ENCODE measurements at regions not wholly inside any gene's neighbourhood (a gene's known extent, or its start where the extent isn't known, plus 50 kb on each side); places are given as distances from the start of the nearest gene placed in this dataset.
"Not testable (repeated sequence)": the region's sequence is repeated elsewhere in the genome, so short reads cannot be mapped to it uniquely, and the experiment has no call there.

DNA sequence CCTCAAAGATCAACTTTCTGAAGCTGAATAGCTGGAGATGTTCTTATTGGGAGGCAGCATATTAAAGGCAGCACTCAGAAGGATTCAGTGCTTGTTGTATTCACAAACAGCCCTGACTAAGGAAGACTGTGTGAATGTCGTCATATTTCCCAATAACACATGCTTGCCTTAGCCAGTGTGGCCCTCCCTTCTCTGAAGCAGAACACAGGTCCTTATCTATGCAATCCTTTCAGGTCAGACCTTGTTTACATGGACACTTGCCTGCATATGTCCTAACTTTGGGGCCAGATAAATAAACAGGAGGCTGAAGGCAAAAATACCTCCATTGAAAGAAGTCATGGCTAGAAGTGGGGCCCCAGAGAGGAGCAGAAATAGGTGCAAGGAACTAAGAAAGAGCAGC, 97.2 kb downstream of the SLC4A3 start:
- ChIA-PET CTCF (no interaction called here), POLR2A (no interaction called here)

DNA sequence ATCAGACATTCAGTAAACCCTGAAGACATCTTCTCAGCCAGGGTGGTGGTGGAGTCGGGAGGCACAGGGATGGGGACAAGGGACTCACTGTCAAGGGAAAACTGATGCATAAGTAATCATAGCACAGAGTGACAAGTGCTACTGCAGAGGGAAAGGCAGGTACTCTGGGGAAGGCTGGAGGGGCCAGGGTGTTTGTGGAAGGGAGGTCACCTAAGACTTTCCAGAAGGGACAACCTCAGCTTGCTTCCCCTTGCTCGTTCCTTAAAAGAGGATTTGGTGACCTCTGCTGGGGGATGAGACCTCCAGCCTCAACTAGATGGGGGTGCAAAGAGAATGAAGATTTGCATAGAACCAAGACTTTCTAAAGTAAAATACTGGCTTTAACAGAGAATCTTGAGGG, 99.5 kb downstream of the SLC4A3 start:
- ChIA-PET CTCF (no interaction called here), POLR2A (no interaction called here)

DNA sequence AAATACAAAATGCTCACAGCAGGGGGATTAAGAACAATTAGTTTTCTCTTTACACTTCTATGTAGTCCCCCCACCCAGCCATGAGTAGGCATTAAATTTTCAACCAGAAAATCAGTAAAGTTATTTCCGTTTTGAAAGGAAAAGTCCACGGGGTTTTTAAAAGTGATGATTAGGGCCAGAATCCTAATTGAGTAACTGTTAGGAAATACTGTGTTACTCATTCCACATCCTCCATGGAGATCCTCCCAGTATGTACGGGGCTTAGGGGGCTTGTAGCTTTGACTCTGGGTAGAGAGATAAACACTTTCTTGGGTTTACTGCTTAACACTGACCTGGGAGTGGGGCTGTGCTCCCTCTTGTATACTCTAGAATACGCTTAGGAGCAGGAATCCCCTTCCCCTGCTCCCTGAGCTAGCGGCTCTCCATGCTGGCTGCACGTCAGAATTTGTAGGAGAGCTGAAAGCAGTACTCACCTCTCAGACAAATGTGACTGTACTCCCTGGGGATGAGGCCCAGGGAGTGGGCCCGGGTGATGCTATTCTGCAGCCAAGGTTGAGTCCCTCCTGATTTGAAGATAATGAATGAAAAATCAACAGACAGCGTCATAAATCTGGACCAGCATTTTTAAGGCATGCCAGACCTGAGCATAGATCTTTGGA, 100.5 kb downstream of the SLC4A3 start:
- ChIA-PET POLR2A (no interaction called here), CTCF (no interaction called here)

DNA sequence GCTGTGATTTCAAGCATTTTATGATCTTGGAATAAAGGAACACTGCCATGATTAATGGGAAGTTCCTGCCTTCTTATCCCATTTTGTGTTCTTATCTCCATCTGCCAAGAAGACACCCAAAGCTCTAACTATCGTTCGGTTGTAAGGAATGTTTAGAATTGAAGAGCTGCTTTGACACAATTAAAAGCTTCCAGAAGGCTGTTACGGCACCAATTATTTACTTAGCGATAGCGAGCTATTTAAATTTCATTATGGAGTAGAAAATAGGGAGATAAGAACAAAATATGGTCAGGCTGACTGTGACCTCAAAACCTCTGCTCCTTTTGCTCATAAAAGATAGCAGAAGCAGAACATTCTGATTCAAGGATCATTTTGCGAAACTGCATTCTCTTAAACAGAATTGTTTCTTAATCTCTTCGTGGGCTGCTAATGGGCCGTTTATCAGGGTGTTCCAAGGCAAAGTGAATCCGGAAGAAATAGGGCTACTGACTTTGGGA, 101.6 kb downstream of the SLC4A3 start:
- ChIA-PET POLR2A (no interaction called here), CTCF (no interaction called here)

DNA sequence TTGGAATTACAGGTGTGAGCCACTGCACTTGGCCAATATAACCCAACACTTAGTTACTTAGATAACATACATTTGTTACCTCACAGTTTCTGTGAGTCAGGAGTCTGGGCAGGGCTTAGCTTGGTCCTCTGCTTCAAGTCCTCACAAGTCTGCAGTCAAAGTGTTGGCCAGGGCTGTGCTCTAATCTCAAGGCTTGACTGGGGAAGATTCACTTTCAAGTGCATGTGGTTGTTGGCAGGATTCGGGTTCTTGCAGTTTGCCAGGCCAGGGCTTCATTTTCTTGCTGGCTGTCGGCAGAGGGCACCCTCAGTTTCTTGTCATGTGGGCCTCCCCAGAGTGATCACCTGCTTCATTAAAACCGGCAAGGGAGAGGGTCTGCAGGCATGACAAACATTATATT, 103.7 kb downstream of the SLC4A3 start:
- POLR2A ChIA-PET = no interaction called here
- CTCF ChIA-PET = no interaction called here

DNA sequence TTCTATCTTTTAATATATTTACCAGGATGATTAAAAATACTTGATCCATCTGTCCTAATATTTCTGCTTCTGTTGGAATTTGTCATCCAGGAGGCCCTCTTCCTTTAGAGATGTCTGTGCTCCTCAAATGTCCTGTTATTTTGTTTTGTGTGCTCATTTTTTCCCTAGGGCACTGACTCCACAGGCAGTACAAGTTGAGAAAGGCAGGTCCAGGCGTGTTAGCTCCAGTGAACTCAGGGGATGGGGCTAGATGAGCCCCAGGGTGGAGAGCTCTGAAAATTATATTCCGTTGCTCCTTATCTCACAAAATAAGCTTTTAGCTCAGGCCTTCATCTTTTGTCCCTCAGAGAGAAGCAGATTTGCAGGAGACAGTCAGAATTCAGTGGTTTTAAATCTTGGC, 105.7 kb downstream of the SLC4A3 start:
- ChIA-PET POLR2A (no interaction called here), CTCF (no interaction called here)

DNA sequence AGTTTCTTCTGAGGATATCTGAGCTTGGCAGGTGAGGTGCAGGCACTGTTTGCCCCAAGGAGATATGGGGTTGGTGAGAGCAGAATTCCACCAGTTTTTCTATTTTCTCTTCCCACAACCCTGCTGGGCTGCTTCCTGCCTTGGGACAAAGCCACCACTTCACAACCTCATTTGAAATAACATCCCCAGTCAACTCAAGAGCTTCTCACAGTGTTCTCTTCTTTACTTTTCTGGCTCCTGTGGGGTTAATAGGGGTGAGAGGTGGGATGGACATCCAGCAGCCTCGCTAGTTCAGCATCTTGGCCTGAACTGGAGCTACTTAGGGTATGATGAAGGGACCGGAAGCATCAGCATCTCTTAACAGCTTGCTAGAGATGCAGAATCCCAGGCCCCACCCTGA, 106.3 kb downstream of the SLC4A3 start:
- POLR2A ChIA-PET = no interaction called here
- CTCF ChIA-PET = no interaction called here

DNA sequence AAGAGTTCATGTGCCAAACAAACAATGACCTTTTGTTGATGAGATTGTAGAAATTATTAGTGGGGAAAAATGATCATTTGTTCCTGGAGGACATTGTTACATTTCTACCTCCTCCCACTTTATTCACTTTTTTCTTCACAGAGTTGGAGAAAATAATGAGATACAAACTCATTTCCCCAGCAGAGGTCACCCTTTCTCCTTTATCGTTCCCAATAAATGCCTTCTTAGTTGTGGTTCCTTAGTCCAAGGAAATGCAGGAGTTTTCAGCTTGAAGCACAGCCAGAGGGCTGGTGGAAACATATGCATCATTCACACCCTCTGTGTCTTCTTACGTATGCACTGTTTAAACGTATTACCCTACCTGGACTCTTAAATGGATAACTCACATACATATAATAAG, 108.8 kb downstream of the SLC4A3 start:
- CTCF ChIA-PET = no interaction called here

DNA sequence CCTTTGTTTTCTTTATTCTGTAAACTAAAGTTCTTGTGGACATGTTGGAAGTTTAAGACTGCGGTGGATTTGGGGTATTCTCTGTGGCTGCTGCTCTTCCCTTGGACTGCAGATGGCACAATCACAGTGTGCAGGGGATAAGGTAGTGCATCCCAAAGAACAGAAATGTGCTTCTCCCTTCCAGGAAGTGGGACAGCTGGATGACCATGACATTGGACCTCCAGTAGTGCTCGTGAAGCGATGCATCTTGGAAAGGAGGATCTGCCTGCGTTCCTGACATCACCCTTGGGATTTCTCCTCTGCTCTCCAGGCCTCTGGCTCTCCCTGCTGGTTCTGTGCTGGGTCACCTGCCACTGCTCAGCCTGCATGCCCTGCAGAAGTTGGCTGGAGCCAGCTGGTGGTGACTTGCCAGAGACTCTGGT, 109.9 kb downstream of the SLC4A3 start:
- ChIA-PET CTCF (no interaction called here), POLR2A (no interaction called here)

More for the DNA sequence above, 108.8 kb downstream of the SLC4A3 start:
- POLR2A ChIA-PET = no interaction called here

DNA sequence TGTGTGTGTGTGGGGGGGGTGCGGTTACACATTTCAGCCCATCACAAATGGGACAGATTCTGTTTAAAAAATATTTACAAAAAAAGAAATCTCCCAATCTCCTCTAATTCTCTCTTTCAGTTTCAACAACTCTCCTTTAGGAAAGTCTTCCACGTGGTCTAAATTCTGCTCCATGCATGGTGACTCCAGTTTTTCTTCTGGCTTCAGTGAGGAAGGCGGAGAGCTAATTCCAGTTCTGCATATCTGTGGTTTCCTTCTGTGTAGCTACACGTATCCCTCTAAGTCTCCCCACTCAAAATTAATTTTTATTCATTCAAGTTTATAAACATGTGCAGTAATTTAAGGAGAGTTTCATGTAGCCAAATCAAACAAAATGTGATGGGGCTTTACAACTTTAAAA, 111.6 kb downstream of the SLC4A3 start:
- POLR2A ChIA-PET = no interaction called here
- CTCF ChIA-PET = no interaction called here

DNA sequence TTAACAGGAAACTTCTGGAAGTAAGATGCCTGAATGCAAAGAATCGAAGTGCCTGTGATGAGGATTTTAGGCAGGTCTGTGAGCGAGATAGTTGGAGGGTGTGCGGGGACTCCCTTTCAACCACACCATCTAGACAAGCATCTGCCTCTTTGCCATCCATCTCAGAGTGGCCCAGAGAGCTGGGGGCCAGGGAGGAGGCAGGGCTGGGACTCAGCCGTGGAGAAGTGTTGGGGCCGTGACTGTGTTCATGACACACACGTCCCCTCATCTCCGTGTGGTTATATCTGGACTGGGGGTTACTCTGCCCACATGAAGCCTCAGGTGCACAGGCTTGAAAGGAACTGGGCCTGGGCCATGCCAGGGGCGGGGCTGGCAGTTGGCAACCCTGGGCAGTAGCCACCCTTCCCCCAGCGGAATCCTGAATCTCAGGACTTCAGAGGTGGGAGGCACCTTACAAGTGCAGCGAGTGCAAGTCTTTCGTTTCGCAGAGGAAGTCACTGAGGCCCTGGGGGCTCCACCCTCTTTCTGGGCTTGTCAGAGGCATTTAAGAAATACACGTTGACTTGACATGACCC, 112.5 kb downstream of the SLC4A3 start:
- ChIA-PET CTCF (no interaction called here), POLR2A (no interaction called here)

DNA sequence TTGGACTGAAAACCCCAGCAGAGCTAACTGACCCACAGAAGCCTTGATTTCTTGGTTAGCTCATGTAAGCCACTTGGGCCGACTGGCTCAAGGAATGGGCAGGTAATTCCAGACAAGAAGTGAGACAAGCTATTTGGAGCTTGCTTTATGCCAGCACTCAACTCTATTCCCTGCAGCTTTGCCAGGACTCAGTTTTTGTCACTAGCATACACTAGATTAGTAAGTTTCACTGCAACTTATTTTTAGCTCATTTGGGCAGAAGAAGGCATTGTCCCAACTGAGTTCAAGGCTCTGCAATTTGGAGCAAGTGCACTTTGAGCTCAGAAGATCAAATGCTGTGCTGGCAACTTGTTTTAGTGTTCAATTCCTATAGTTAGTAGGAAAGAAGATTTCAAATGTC, 116.1 kb downstream of the SLC4A3 start:
- ChIA-PET CTCF (no interaction called here), POLR2A (no interaction called here)

DNA sequence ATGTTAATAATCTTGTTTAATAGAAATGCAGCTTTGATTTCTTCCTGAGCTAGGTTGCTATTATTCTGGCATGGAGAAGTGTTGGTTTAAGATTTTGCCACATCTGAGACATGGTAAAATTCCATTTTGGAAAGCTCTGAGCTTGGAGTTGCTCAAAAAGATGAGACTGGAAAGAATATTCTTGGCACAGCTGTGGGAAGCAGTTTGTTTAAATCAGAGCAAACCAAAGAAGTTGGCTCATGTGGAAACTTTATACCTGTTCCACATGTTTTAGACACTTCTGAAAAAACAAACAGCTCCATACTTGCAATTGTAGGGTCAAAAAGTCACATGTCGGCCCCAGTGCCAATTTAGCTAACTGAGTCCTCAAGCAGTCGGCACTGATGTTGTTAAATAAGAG, 116.6 kb downstream of the SLC4A3 start:
- CTCF ChIA-PET = no interaction called here
- POLR2A ChIA-PET = no interaction called here

DNA sequence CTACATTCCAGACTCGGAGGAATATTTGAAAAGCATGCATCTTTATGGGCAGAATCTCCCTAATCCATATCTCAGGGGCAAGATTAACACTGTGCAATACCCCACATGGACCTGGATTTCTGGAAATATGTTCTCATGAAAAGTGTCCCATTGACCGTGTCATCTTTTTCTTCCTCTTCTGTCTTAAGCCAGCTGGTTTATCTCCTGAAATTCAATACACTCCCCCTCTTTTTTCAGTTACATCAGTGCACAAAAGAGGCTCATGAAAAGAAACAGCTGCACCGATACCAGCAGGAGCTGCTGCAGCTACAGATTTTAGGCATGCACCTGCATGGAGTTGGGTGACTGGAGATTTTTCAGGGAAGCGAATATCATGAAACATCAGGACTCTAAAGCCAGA, 117.2 kb downstream of the SLC4A3 start:
- POLR2A ChIA-PET = no interaction called here
- CTCF ChIA-PET = no interaction called here

DNA sequence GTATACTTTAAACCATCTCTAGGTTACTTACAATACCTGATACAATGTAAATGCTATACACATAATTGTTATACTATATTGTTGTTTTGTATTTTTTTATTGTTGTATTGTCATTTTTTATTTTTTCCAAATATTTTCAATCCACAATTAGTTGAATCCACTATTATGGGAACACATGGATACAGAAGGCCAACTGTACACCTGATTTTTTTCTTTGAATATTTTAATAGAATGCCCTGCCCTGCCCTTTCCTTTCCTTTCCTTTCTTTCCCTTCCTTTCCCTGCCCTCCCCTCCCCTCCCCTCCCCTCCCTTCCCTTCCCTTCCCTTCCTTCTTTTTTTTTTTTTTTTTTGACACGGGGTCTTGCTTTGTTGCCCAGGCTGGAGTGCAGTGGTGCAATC, 120.2 kb downstream of the SLC4A3 start:
- POLR2A ChIA-PET = no interaction called here
- CTCF ChIA-PET = no interaction called here

DNA sequence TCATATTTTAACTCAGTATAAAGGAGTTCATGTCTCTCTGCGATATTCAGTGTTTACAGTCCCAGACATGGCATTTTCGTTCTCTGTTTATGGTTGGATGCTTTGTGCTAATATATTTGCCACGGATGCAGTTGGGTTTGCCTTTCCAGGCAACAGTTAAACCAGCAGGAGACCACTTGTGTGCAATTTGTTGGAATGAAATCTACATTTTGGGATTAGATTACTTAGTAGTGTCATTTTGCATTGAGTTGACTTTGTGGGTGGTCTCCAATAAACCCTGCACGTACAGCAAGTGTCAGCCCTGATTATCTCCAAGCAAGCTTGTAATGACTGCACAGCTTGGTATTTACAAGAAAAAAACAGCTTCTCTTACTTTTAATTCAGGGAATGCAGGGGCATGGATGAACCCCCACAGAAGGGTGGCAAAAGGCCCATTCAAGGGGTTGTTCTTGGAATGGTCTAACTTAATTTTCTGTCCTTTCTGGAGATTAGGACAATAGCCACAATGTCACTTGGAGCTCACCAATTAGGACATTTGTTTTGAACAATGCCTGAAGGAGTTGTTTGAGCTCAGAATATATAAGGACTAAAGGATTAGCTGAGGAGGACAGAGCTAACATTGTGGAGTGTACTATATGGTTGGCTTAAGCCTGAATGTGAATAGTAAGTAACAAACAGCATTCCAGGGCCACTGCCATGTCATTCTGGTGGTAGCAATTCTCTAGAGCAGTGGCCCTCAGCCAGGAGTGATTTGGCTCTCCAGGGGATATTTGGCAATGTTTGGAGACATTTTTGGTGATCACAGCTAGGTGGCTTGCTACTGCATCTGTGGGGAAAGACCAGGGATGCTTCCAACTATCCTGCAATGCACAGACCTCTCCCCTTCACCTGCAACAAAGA, 121.5 kb downstream of the SLC4A3 start:
- ChIA-PET CTCF (no interaction called here), POLR2A (no interaction called here)

DNA sequence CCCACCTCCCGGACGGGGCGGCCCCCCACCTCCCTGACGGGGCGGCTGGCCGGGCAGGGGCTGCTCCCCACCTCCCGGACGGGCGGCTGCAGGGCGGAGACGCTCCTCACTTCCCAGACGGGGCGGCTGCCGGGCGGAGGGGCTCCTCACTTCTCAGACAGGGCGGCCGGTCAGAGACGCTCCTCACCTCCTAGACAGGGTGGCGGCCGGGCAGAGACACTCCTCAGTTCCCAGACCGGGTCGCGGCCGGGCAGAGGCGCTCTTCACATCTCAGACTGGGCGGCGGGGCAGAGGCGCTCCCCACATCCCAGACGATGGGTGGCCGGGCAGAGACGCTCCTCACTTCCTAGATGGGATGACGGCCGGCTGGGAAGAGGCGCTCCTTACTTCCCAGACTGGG, 123.7 kb downstream of the SLC4A3 start:
- POLR2A ChIA-PET, CTCF ChIA-PET: not testable (repeated sequence)

DNA sequence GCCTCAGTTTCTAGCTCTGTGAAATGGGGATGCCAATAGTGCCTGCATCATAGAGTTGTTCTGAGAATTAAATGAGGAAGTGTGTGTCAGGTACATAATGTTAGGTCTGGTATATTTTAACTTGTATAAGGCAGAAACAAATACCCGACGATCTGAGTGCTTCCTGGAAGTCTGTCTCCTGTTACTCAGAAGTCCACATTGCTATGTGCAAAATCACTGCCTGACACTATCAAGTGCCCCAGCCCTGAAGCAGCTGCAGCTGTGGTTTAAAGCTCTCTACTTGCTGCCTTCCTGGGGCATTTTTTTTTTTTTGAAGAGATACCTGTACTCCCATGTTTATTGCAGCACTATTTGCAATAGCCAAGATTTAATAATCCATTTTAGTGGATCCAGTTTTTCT, 125.3 kb downstream of the SLC4A3 start:
- ChIA-PET POLR2A (no interaction called here), CTCF (no interaction called here)

DNA sequence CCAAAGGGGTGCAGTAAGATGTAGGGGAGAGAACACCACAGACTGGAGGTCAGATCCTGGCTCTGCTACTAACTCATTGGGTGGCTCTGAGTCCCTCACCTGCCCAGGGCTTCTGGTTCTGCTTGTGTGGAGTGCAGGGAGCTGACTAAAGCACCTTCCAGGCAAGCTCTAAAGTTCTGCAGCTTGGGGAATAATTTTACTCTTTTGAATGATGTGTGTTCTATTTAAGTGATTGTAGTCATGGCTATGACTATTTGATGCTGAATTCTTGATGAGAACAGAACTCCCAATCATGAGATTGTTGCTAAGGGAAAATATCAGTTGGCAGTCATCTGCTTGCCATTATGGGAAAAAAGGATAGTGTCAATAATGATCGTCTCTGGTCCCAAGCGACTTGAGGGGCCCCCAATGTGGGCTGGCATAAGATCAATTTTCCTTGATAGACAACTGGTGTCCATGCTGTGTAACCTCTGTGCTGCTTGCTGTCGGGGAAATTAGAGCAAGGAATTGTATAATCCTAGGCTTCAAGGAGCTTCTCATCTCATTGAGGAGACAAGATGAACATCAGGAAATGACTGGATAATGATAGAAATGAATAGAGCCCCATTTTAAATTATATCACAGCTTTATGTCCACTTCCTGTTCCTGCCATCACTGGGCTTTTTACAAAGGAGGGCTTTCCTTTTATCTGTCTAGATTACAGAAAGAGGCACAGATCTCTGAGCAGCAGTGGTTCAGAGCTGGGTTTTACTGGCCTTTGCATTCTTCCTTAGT, 131.7 kb downstream of the SLC4A3 start:
- CTCF ChIA-PET = no interaction called here
- POLR2A ChIA-PET = interaction anchor here (0.5 kb wide), 1 partner anchor 112 kb away, joined by 4 read pairs; no protein-coding TSS in a partner anchor

DNA sequence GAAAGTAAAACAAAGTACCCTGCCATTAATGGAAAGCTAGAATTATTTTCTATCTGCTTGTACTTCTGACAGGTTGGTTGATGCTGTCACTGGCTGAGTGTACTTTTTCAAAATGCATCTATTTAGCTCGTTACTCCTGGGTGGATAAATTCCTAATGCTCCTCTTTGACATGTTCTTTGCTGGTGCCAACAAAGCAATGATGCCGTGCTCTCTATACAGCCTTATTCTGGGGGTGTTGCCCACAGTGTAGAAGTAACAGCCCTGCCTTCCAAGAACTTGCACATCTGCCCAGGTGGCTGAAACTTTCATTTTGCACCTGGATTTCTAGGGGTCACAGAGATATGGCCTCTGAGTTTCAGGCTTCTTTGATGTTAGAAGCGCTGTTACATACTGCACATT, 132.4 kb downstream of the SLC4A3 start:
- ChIA-PET CTCF (no interaction called here), POLR2A (no interaction called here)
